ENCODE measurements at regions not wholly inside any gene's neighbourhood (a gene's known extent, or its start where the extent isn't known, plus 50 kb on each side); places are given as distances from the start of the nearest gene placed in this dataset.

DNA sequence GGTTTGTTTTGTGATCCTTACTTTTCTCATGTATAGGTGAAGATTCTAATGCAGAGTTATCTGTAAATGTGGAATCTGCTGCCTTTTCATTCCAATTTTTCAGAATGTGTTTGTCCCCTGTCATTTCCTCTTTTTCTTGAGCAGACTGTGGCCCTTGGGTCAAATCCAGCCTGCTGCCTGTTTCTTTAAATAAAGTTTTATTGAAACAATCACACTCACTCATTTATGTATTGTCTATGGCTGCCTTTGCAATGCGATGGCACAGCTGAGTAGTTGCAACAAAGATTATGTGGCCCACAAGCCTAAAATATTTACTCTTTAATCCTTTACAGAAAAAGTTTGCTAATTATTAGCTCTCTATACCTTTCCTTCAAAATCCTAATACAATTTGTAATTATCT is 116.3 kb upstream of the NPHP3 start:
- TF ChIP-seq, protein P1, sequence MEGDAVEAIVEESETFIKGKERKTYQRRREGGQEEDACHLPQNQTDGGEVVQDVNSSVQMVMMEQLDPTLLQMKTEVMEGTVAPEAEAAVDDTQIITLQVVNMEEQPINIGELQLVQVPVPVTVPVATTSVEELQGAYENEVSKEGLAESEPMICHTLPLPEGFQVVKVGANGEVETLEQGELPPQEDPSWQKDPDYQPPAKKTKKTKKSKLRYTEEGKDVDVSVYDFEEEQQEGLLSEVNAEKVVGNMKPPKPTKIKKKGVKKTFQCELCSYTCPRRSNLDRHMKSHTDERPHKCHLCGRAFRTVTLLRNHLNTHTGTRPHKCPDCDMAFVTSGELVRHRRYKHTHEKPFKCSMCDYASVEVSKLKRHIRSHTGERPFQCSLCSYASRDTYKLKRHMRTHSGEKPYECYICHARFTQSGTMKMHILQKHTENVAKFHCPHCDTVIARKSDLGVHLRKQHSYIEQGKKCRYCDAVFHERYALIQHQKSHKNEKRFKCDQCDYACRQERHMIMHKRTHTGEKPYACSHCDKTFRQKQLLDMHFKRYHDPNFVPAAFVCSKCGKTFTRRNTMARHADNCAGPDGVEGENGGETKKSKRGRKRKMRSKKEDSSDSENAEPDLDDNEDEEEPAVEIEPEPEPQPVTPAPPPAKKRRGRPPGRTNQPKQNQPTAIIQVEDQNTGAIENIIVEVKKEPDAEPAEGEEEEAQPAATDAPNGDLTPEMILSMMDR (IDR thresholded peaks at IDR 0.05), result no peak
- no peak for TF ChIP-seq POLR2A (IDR thresholded peaks at IDR 0.05)

Data from lower leg skin (tissue), 3 donors.